ENCODE measurements at regions not wholly inside any gene's neighbourhood (a gene's known extent, or its start where the extent isn't known, plus 50 kb on each side); places are given as distances from the start of the nearest gene placed in this dataset.

- DNase-seq, result no peak
- H4K5ac ChIP-seq (ENCODE audit: insufficient read length, low read depth, low read length), result no peak overlapping the region
- no peaks in the 10 kb centered on the region for H3K9me3 Mint-ChIP-seq
- no peak overlapping the region for H3K4me2 ChIP-seq (ENCODE audit: insufficient read depth, insufficient read length, low read length)
- H3T11ph ChIP-seq (ENCODE audit: low read length), result no peak overlapping the region
- H3K56ac ChIP-seq (ENCODE audit: insufficient read length, low read depth, low read length), result no peak overlapping the region
- no peak overlapping the region for H3K27ac Mint-ChIP-seq
- H3K36me3 Mint-ChIP-seq (ENCODE audit: insufficient read depth in 1 of 3, low read depth in 3 of 3), result no peaks in the 10 kb centered on the region
- no peak overlapping the region for H2BK5ac ChIP-seq (ENCODE audit: insufficient read length, low read length)
- WGBS (ENCODE audit: extremely low coverage, insufficient read length, low lambda C conversion rate), result no CpG with 5 or more reads among the region's 3 CpGs
- H3K14ac ChIP-seq (ENCODE audit: insufficient read depth, low read length), result no peak overlapping the region
- H3K9ac ChIP-seq (ENCODE audit: extremely low read depth, insufficient read length, low read length), result no peak overlapping the region
- H3K23ac ChIP-seq (ENCODE audit: insufficient read length, low read depth, low read length), result no peak overlapping the region
- H2AFZ ChIP-seq (ENCODE audit: low read length), result no peak overlapping the region
- H4K20me1 ChIP-seq (ENCODE audit: control insufficient read depth, insufficient read depth, insufficient read length), result no peaks in the 10 kb centered on the region
- no peak overlapping the region for H3K27ac ChIP-seq (ENCODE audit: insufficient read length, low read depth, low read length)
- no peak overlapping the region for H3K4me3 Mint-ChIP-seq
- no peaks in the 10 kb centered on the region for H3K23me2 ChIP-seq (ENCODE audit: insufficient read length, low read depth, low read length, poor library complexity, severe bottlenecking)
- no peaks in the 10 kb centered on the region for H3K79me1 ChIP-seq (ENCODE audit: insufficient read depth, low read depth, low read length, poor library complexity, severe bottlenecking)
- H4K8ac ChIP-seq (replicated peaks; ENCODE audit: insufficient read length, low read depth, low read length), result no peak overlapping the region
- no peak for TF ChIP-seq CTCF (conservative IDR thresholded peaks at IDR 0.05)
- H4K91ac ChIP-seq (ENCODE audit: insufficient read length, low read depth, low read length), result no peak overlapping the region
- no peaks in the 10 kb centered on the region for H3K9me3 ChIP-seq (ENCODE audit: control insufficient read depth, low read depth, low read length)
- H2BK120ac ChIP-seq (ENCODE audit: low read depth, low read length, poor library complexity, severe bottlenecking), result no peak overlapping the region
- no peak overlapping the region for H2BK15ac ChIP-seq (ENCODE audit: low read depth, low read length)
- H3K4me1 ChIP-seq (ENCODE audit: insufficient read depth, low read length), result no peaks in the 10 kb centered on the region
- no peaks in the 10 kb centered on the region for H3K27me3 ChIP-seq (ENCODE audit: insufficient read depth, low read length)
- no peaks in the 10 kb centered on the region for H3K4me1 Mint-ChIP-seq
- no peaks in the 10 kb centered on the region for H3K27me3 Mint-ChIP-seq (ENCODE audit: low read depth)
- H3K18ac ChIP-seq (ENCODE audit: insufficient read length, low read depth, low read length), result no peak overlapping the region
- H3K79me2 ChIP-seq (ENCODE audit: insufficient read depth, low read length), result no peaks in the 10 kb centered on the region
- no peak overlapping the region for H2BK20ac ChIP-seq (ENCODE audit: low read depth, low read length, poor library complexity, severe bottlenecking)
- H3K4ac ChIP-seq (ENCODE audit: low read depth, low read length), result no peak overlapping the region
- no peak overlapping the region for H2BK12ac ChIP-seq (ENCODE audit: insufficient read length, low read depth, low read length)
- H2AK5ac ChIP-seq (ENCODE audit: insufficient read length, low read length), result no peak overlapping the region
Measured at GRCh38 chr18:73118121-73118816, 250.5 kb upstream of the NETO1 start.

Data from H9 (cell line).